GM12892 (cell line): ENCODE measurements at regions not wholly inside any gene's neighbourhood (a gene's known extent, or its start where the extent isn't known, plus 50 kb on each side); places are given as distances from the start of the nearest gene placed in this dataset.

Source experiments
- POLR2A ChIP-seq: IDR thresholded peaks from 2 replicates; pipeline ENCODE4 v1.6.1; 2011; ENCODE audit warnings: low read depth, low read length, control low read depth
- POLR2AphosphoS5 ChIP-seq: IDR thresholded peaks from 2 replicates; pipeline ENCODE4 v1.6.1; 2011; ENCODE audit warnings: low read depth, low read length, control low read depth
- TAF1 ChIP-seq: IDR thresholded peaks from 2 replicates; pipeline ENCODE4 v1.6.1; 2011; ENCODE audit warnings: low read depth, mild to moderate bottlenecking, control low read depth, low read length, borderline replicate concordance

GRCh38 chrX:98637451-98637850 lies 1753.7 kb downstream of the RPA4 start:
- TF ChIP-seq POLR2A, result no peak
- no peak for TF ChIP-seq TAF1
- no peak for TF ChIP-seq POLR2AphosphoS5
